GM23338 (cell line): ENCODE measurements at regions not wholly inside any gene's neighbourhood (a gene's known extent, or its start where the extent isn't known, plus 50 kb on each side); places are given as distances from the start of the nearest gene placed in this dataset.
A peak's percentile ranks its signal among the peaks of the same experiment; 100 is the strongest.

Experiments
- ATAC-seq: fragments of 200-7000 bp; cut with Tn5 transposase; 3 replicates; pipeline ENCODE4 v1.9.1; 2020
- DNase-seq: peaks from one replicate; pipeline ENCODE4 v3.0.0-alpha.2; 2015; ENCODE audit warnings: low spot score
- H2AFZ ChIP-seq: fragments of 200-600 bp; sonication (generic); 2 replicates; pipeline ENCODE4 v1.8.0; 2016; ENCODE audit warnings: antibody characterized with exemption, mild to moderate bottlenecking, moderate library complexity
- H3F3A ChIP-seq: fragments of 200-600 bp; sonication (generic); replicated peaks from 2 replicates; pipeline ENCODE4 v1.8.0; 2017; ENCODE audit warnings: antibody characterized with exemption, mixed run types, low read depth
- H3K27ac ChIP-seq: fragments of 200-600 bp; sonication (generic); 2 replicates; pipeline ENCODE4 v1.6.1; 2016; ENCODE audit warnings: low read depth
- H3K27me3 ChIP-seq: fragments of 200-600 bp; sonication (generic); 2 replicates; pipeline ENCODE4 v1.8.0; 2016; ENCODE audit warnings: mild to moderate bottlenecking, mixed run types, moderate library complexity; ENCODE audit not compliant: insufficient read depth
- H3K36me3 ChIP-seq: fragments of 200-600 bp; sonication (generic); 2 replicates; pipeline ENCODE4 v1.8.0; 2016; ENCODE audit warnings: mild to moderate bottlenecking; ENCODE audit not compliant: insufficient read depth
- H3K4me1 ChIP-seq: fragments of 200-600 bp; sonication (generic); 2 replicates; pipeline ENCODE4 v1.8.0; 2016; ENCODE audit warnings: mild to moderate bottlenecking, moderate library complexity; ENCODE audit not compliant: insufficient read depth
- H3K4me2 ChIP-seq: fragments of 200-600 bp; sonication (generic); 2 replicates; pipeline ENCODE4 v1.7.1; 2017; ENCODE audit warnings: mixed run types
- H3K4me3 ChIP-seq: fragments of 200-600 bp; sonication (generic); 2 replicates; pipeline ENCODE4 v1.6.1; 2016; ENCODE audit warnings: mixed run types
- H3K79me2 ChIP-seq: fragments of 200-600 bp; sonication (generic); replicated peaks from 2 replicates; pipeline ENCODE4 v1.8.0; 2017; ENCODE audit warnings: mild to moderate bottlenecking; ENCODE audit not compliant: insufficient read depth
- H3K9me2 ChIP-seq: fragments of 200-600 bp; sonication (generic); 2 replicates; pipeline ENCODE4 v1.8.0; 2017; ENCODE audit not compliant: insufficient read depth
- H4K20me1 ChIP-seq: fragments of 200-600 bp; sonication (generic); replicated peaks from 2 replicates; pipeline ENCODE4 v1.8.0; 2017; ENCODE audit warnings: mild to moderate bottlenecking; ENCODE audit not compliant: insufficient read depth
- H3K27ac Mint-ChIP-seq: 2 replicates; pipeline ENCODE4 v1.8.0; 2020; ENCODE audit warnings: inconsistent platforms, mild to moderate bottlenecking, moderate library complexity, mixed read lengths
- H3K27me3 Mint-ChIP-seq: 3 replicates; pipeline ENCODE4 v1.8.0; 2022; ENCODE audit warnings: low read depth, mild to moderate bottlenecking, moderate library complexity, mixed read lengths, inconsistent platforms; ENCODE audit not compliant: insufficient read depth, poor library complexity
- H3K36me3 Mint-ChIP-seq: 3 replicates; pipeline ENCODE4 v1.8.0; 2021; ENCODE audit warnings: low read depth, mild to moderate bottlenecking, inconsistent platforms, moderate library complexity, mixed read lengths
- H3K4me1 Mint-ChIP-seq: 3 replicates; pipeline ENCODE4 v1.8.0; 2020; ENCODE audit warnings: mild to moderate bottlenecking, inconsistent platforms, mixed read lengths
- H3K4me3 Mint-ChIP-seq: 3 replicates; pipeline ENCODE4 v1.8.0; 2021; ENCODE audit warnings: moderate library complexity, mild to moderate bottlenecking, inconsistent platforms, mixed read lengths
- H3K9me3 Mint-ChIP-seq: 3 replicates; pipeline ENCODE4 v1.8.0; 2020; ENCODE audit warnings: moderate library complexity, mild to moderate bottlenecking, inconsistent platforms, mixed read lengths
- CREB1 ChIP-seq: fragments of 250-450 bp; sonication (Bioruptor Pico); IDR thresholded peaks from 2 replicates; pipeline ENCODE4 v1.5.0; 2020; ENCODE audit warnings: low read depth, mild to moderate bottlenecking, moderate library complexity
- ETS1 ChIP-seq: IDR thresholded peaks from 2 replicates; pipeline ENCODE4 v1.6.1; 2016; ENCODE audit warnings: antibody characterized with exemption
- EZH2 ChIP-seq: fragments of 200-600 bp; sonication (generic); IDR thresholded peaks from one replicate; pipeline ENCODE4 v1.8.0; 2017; ENCODE audit warnings: antibody characterized with exemption, mild to moderate bottlenecking, low read depth; ENCODE audit not compliant: unreplicated experiment
- EZH2phosphoT487 ChIP-seq: fragments of 200-600 bp; sonication (generic); IDR thresholded peaks from one replicate; pipeline ENCODE4 v1.8.1; 2018; ENCODE audit warnings: antibody characterized with exemption; ENCODE audit not compliant: unreplicated experiment
- JUNB ChIP-seq: IDR thresholded peaks from one replicate; pipeline ENCODE4 v1.6.1; 2016; ENCODE audit warnings: antibody characterized with exemption; ENCODE audit not compliant: unreplicated experiment
- NANOG ChIP-seq: IDR thresholded peaks from 2 replicates; pipeline ENCODE4 v1.6.1; 2016; ENCODE audit warnings: antibody characterized with exemption, borderline replicate concordance
- POLR2AphosphoS5 ChIP-seq: IDR thresholded peaks from 2 replicates; pipeline ENCODE4 v1.6.1; 2016; ENCODE audit warnings: antibody characterized with exemption, low read depth
- STAT1 ChIP-seq: IDR thresholded peaks from one replicate; pipeline ENCODE4 v1.6.1; 2016; ENCODE audit warnings: antibody characterized with exemption; ENCODE audit not compliant: unreplicated experiment
- ZNF462 ChIP-seq: fragments of 250-450 bp; sonication (Bioruptor Pico); IDR thresholded peaks from 2 replicates; pipeline ENCODE4 v1.5.0; 2020; ENCODE audit warnings: mild to moderate bottlenecking, moderate library complexity

GRCh38 chr5:174518512-174518911 lies 205.9 kb upstream of the MSX2 start (continued):
- TF ChIP-seq ZNF462 (CRISPR knock-in tag), result no peak
- no peak for TF ChIP-seq STAT1
- no peak for TF ChIP-seq CREB1 (CRISPR knock-in tag)

- no peaks in the 10 kb centered on the region for H3K9me2 ChIP-seq
- peak; percentile 94 for ATAC-seq
- Mint-ChIP-seq H3K27me3 (peaks cover 14% of the 10 kb centered on the region), H3K36me3 (no peaks in the 10 kb centered on the region), H3K9me3 (peaks cover 4% of the 10 kb centered on the region; the same call in 2 of the 3 replicates), H3K4me3 (peak overlapping the region; percentile 54), H3K4me1 (peaks cover 11% of the 10 kb centered on the region), H3K27ac (no peak overlapping the region)
- H3K4me1 ChIP-seq, result peaks cover 9% of the 10 kb centered on the region; the same call in 1 of the 2 replicates
- no peaks in the 10 kb centered on the region for H3F3A ChIP-seq
- no peaks in the 10 kb centered on the region; the same call in 1 of the 2 replicates for H3K27me3 ChIP-seq
- no peak overlapping the region for H3K27ac ChIP-seq
- H4K20me1 ChIP-seq, result no peaks in the 10 kb centered on the region
- DNase-seq, result peak; percentile 62
- H3K4me3 ChIP-seq, result peak overlapping the region; percentile 39
- TF ChIP-seq EZH2 (no peak), NANOG (no peak), EZH2phosphoT487 (no peak), ETS1 (no peak), POLR2AphosphoS5 (no peak), JUNB (no peak), STAT1 (no peak)
- no peaks in the 10 kb centered on the region for H3K79me2 ChIP-seq
- H2AFZ ChIP-seq, result peak overlapping the region; percentile 76
- H3K4me2 ChIP-seq, result peak overlapping the region; percentile 72
- no peaks in the 10 kb centered on the region for H3K36me3 ChIP-seq
These were observed 203.7 kb upstream of the MSX2 start for GRCh38 chr5:174520420-174521396.
